Muscle layer of colon (tissue), 2 donors: ENCODE measurements at regions not wholly inside any gene's neighbourhood (a gene's known extent, or its start where the extent isn't known, plus 50 kb on each side); places are given as distances from the start of the nearest gene placed in this dataset.

Experiments
- H3K27ac ChIP-seq: one replicate; pipeline ENCODE4 v1.7.0; 2013; ENCODE audit warnings: low read depth, mild to moderate bottlenecking, low read length, moderate library complexity
- H3K27me3 ChIP-seq, 2 donors: one replicate each; pipeline ENCODE4 v1.7.0; 2013; ENCODE audit warnings: low read length in 2 of 2, mild to moderate bottlenecking in 2 of 2; ENCODE audit not compliant: insufficient read depth in 2 of 2, control insufficient read depth in 1 of 2
- H3K36me3 ChIP-seq: one replicate; pipeline ENCODE4 v1.7.0; 2013; ENCODE audit warnings: mild to moderate bottlenecking, low read length; ENCODE audit not compliant: insufficient read depth
- H3K4me1 ChIP-seq: one replicate; pipeline ENCODE4 v1.7.0; 2013; ENCODE audit warnings: mild to moderate bottlenecking, low read length; ENCODE audit not compliant: insufficient read depth
- H3K4me3 ChIP-seq, 2 donors: one replicate each; pipeline ENCODE4 v1.7.0; 2013; ENCODE audit warnings: low read length in 2 of 2, low read depth in 1 of 2, mild to moderate bottlenecking in 1 of 2, moderate library complexity in 1 of 2
- H3K9ac ChIP-seq: one replicate; pipeline ENCODE4 v1.7.0; 2013; ENCODE audit warnings: low read length
- H3K9me3 ChIP-seq: one replicate; pipeline ENCODE4 v1.7.0; 2013; ENCODE audit warnings: mild to moderate bottlenecking, low read length
- donor health status: abdominal sarcoma.
- donor health status: Adenocarcinoma of cecum.

DNA sequence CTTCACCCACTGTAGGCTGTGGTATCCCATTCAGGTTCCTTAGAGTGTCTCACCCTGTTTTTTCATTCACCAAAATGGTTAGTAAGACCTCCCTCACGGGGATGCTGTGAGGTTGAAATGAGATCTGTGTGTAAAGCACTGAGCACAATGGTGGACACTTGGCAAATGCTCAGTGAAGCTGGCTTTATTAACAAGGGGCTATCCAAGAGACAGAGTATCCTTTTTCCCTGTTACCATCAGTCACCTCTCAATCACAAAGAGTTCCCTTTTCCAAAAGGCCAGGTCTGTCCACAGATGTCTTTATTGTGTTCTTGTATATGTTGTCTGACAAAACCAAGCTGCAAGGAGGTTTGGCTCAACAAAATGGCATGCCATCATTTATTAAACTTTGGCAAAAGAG is 138.9 kb upstream of the RARB start:
- no peaks in the 10 kb centered on the region for H3K36me3 ChIP-seq
- no peaks in the 10 kb centered on the region for H3K9me3 ChIP-seq

DNA sequence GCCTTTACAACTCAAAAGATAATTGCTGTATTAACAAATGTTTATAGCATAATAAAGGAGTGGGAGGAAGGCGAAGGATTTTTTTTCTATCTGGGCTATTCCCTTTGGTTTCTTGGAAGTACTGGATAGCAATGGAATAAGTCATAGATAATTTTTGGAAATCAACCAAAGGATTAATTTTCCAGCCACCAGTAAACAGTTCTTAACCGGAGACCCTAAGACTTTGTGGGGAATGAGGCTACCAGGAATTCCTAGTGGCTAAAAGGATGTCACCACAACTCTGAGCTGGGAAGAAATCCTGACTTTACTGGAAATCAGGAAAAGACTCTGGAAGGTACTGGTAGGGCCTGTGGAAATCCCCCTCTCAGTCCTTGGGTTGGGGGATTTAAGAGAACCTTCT is 138.4 kb upstream of the RARB start:
- H3K9ac ChIP-seq = no peak overlapping the region
- H3K27me3 ChIP-seq = no peaks in the 10 kb centered on the region
- no peak overlapping the region for H3K4me3 ChIP-seq
- peaks cover 9% of the 10 kb centered on the region for H3K4me1 ChIP-seq
- no peak overlapping the region for H3K27ac ChIP-seq
- no peaks in the 10 kb centered on the region for H3K36me3 ChIP-seq
- no peaks in the 10 kb centered on the region for H3K9me3 ChIP-seq

More for the DNA sequence above, 138.9 kb upstream of the RARB start:
- H3K27me3 ChIP-seq = no peaks in the 10 kb centered on the region
- no peak overlapping the region for H3K4me3 ChIP-seq
- peaks cover 9% of the 10 kb centered on the region for H3K4me1 ChIP-seq
- H3K9ac ChIP-seq = no peak overlapping the region
- H3K27ac ChIP-seq = no peak overlapping the region

DNA sequence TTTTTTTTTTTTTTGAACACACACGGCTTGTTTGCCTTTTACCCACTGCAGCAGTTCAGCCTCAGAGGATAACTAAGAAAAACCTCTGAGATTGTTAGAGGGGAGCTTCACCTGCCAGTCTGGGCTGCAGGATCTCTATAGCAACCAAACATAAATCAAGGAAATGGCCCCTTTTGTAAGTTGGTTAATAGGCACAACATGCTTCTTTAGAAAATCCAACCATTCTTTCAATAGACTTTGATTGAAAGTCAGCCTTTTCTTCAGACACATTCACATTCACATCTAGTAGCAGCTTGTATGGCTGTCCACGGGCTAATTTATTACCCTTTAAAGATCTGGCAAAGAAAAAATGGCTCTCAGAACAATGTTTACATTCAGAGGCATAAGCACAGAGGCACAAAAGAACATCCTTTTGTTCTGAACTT is 136.6 kb upstream of the RARB start:
- Histone ChIP-seq H3K4me1 (peaks cover 9% of the 10 kb centered on the region), H3K36me3 (no peaks in the 10 kb centered on the region), H3K27ac (no peak overlapping the region), H3K9me3 (no peaks in the 10 kb centered on the region), H3K9ac (no peak overlapping the region), H3K27me3 (no peaks in the 10 kb centered on the region), H3K4me3 (no peak overlapping the region)

DNA sequence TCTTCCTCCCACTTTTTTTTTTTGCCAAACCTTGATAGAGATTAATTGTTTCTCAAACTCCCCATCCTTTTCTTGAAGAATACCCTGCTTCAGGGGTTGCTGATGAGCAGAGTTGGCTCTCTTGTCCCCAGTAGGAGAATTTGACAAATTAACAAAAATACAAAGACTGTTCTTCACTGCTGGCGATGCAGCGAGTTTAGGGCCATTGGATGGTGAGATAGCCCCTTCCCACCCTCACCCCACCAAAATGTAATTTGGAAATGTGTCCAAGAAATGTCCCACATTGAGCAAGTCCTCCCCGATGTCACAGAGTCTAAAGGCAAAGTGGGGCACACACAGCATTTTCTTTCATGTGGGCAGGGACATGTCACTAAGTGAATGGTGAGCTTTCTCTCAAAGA is 136.0 kb upstream of the RARB start:
- Histone ChIP-seq H3K36me3 (no peaks in the 10 kb centered on the region), H3K27ac (no peak overlapping the region), H3K9me3 (no peaks in the 10 kb centered on the region), H3K27me3 (no peaks in the 10 kb centered on the region), H3K4me1 (peaks cover 9% of the 10 kb centered on the region), H3K4me3 (no peak overlapping the region), H3K9ac (no peak overlapping the region)

DNA sequence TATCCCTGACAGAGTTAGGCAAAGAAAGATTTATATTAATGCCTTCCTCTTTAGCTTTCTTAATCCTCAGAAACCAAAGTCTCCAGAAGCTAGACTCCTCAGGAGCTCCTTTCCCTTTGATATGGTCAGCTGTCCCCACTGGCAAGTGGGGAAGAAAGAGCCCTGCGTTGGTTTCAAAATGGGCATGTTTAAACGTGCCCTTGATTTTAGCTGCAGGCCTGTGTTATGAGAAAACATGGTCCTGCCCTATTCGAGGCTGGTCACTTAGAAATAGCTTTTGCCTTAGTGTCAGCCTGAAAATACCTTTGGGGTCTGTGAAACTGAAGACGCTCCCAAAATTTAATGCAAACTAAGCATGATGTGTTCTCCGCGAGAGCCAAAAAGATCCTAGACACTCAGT is 135.5 kb upstream of the RARB start:
- H3K27me3 ChIP-seq = no peaks in the 10 kb centered on the region
- no peak overlapping the region for H3K9ac ChIP-seq
- H3K4me3 ChIP-seq = no peak overlapping the region
- no peak overlapping the region for H3K27ac ChIP-seq
- no peaks in the 10 kb centered on the region for H3K36me3 ChIP-seq
- H3K4me1 ChIP-seq = peaks cover 9% of the 10 kb centered on the region
- no peaks in the 10 kb centered on the region for H3K9me3 ChIP-seq

DNA sequence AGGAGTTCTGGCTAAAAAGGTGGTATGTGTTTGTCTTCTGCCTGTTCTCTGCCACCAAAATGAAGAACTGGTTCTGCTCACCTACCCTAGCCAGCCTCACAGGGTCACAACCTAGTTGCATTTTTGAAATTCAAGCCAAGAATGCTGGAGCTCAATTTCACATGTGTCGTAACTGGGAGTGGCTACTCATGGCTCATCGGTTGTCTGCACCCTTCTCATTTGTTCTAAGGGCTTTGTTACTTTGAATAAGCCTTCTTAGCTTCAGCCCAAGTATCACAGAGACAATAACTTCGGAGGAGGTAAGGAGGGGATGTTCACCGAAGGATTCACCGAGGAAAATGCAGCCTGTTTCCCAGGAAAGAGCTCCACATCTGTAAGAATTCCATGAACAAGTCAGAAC is 134.3 kb upstream of the RARB start:
- H3K9ac ChIP-seq = no peak overlapping the region
- H3K27me3 ChIP-seq = no peaks in the 10 kb centered on the region
- no peak overlapping the region for H3K27ac ChIP-seq
- H3K4me1 ChIP-seq = peaks cover 9% of the 10 kb centered on the region
- H3K9me3 ChIP-seq = no peaks in the 10 kb centered on the region
- H3K4me3 ChIP-seq = no peak overlapping the region
- no peaks in the 10 kb centered on the region for H3K36me3 ChIP-seq

DNA sequence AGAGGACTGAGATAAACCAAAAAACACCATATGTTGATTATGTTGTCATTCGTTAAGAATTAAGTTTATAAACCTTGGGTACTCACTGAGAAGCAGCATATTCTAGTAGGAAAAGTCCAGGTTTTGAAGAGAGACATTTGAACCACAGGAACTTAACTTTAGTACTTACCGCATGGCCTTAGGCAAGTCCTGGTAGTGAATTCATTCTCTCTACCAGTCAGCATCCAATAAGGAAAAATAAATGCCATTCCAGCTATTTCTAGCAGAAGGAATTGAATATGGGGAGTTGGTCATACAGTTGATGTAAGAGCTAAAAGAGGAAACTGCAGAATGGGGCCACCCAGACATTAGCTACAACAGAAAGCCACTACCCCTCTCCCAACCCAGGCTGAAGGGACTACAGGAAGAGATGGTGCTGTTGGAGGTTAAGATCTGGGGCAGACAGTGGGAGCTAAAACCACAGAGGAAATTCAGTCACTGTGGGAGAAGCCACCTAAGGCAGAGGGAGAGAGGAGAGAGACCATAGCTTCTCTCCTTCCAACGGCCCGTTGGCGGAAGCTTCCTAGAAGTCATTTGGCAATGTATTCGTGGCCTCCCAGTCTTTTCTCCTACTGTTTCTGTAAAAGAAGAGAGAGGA is 133.8 kb upstream of the RARB start:
- Histone ChIP-seq H3K9ac (no peak overlapping the region), H3K4me1 (peaks cover 9% of the 10 kb centered on the region), H3K27me3 (no peaks in the 10 kb centered on the region), H3K36me3 (no peaks in the 10 kb centered on the region), H3K27ac (no peak overlapping the region), H3K4me3 (no peak overlapping the region), H3K9me3 (no peaks in the 10 kb centered on the region)

DNA sequence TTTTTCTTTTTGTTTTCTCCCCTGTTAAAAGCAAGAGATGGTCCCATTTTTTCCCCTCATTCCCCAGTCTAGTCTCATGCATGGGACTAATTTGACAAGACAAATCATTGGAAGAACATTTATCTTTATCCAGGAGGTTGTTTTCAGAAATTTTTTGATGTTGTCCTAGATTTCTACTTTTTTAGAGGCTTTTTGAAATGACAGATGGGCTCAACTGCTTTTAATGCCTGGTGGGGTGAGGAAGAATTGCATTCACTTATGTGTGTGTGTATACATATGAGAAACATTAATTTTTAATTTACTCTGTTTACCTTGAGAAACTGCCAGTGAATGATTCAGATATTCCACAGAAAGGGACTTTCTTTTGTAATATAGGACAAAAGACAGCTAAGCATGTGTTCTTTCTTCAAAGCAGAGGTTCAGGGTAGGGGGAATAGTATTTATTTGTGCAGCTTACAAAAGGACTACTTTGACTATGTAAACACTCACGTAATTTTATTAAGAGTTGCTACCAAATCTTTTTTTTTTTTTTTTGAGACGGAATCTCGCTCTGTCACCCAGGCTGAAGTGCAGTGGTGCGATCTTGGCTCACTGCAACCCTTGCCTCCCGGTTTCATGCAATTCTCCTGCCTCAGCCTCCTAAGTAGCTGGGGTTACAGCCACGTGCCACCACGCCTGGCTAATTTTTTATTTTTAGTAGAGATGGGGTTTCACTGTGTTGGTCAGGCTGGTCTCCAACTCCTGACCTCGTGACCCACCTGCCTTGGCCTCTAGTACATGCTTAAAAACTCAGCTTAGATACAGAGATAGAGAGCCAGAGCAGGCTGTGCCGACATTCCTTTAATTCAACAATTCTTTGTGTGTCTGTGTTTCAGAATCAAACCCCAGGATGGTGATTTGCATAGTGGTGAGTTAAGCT is 130.1 kb upstream of the RARB start:
- no peak overlapping the region for H3K9ac ChIP-seq
- H3K4me3 ChIP-seq = no peak overlapping the region
- H3K36me3 ChIP-seq = no peaks in the 10 kb centered on the region
- H3K27me3 ChIP-seq = no peaks in the 10 kb centered on the region
- no peaks in the 10 kb centered on the region for H3K4me1 ChIP-seq
- H3K27ac ChIP-seq = no peak overlapping the region
- H3K9me3 ChIP-seq = no peaks in the 10 kb centered on the region

DNA sequence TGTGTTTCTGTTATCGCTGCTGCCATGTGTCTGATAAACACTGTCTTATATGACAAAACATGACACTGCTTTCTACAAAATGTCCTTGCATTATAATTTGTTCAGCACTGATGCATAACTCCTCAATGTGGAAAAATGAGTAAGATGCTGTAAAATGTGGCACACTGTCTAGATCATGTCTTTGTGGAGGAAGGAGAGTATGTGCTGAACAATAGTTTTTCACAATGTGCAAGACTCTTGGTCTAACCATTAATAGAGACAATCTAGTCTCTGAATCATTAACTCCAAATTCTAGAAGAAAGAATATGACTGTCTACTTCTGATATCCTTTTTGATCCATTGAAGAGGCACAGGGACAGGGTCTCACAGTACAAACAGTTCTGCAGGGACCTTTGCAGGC is 127.9 kb upstream of the RARB start:
- no peak overlapping the region for H3K9ac ChIP-seq
- H3K4me3 ChIP-seq = no peak overlapping the region
- no peaks in the 10 kb centered on the region for H3K27me3 ChIP-seq
- no peaks in the 10 kb centered on the region for H3K36me3 ChIP-seq
- H3K4me1 ChIP-seq = no peaks in the 10 kb centered on the region
- no peak overlapping the region for H3K27ac ChIP-seq
- H3K9me3 ChIP-seq = no peaks in the 10 kb centered on the region

DNA sequence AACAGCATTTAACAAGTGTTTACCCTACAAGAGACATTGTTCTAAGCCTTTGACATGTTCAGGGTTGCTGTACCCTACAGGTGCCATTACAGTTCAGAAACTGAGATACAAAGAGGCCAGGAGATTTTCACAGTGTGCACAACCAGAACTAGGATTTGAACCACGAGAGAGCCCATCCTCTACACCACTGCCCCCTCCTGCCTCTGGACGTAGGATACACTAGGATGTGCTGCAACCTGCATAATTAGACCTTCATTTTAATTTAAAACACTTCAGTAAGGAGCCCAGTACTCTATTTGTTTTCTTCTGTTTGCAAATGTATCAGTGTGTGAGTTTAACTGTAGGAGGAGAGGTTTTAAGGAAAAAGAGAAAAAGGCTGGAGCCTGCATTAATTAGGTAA is 123.1 kb upstream of the RARB start:
- no peaks in the 10 kb centered on the region for H3K4me1 ChIP-seq
- H3K4me3 ChIP-seq = no peak overlapping the region
- no peaks in the 10 kb centered on the region for H3K36me3 ChIP-seq
- H3K9me3 ChIP-seq = no peaks in the 10 kb centered on the region
- no peaks in the 10 kb centered on the region for H3K27me3 ChIP-seq
- no peak overlapping the region for H3K27ac ChIP-seq
- no peak overlapping the region for H3K9ac ChIP-seq

DNA sequence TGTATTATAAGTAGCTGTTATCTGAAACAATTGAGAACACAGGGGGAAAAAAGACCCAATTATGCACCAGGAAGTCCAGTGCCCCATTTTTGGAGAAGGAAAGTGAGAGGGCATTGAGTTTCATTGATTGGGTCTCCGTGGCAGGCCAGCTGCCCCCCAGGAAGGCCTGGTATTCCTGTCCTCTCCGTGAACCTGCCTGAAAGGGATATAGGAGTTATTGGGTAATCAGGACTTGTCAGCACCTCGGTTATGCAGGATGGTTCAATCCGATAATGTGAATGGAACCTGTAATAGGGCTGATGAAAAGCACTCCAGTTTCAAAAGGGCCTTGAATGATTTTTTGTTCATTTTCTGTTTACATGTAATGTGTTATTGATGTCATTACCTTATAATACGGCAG is 122.0 kb upstream of the RARB start:
- Histone ChIP-seq H3K27me3 (no peaks in the 10 kb centered on the region), H3K9me3 (no peaks in the 10 kb centered on the region), H3K4me1 (no peaks in the 10 kb centered on the region), H3K36me3 (no peaks in the 10 kb centered on the region), H3K4me3 (no peak overlapping the region), H3K27ac (no peak overlapping the region), H3K9ac (no peak overlapping the region)

DNA sequence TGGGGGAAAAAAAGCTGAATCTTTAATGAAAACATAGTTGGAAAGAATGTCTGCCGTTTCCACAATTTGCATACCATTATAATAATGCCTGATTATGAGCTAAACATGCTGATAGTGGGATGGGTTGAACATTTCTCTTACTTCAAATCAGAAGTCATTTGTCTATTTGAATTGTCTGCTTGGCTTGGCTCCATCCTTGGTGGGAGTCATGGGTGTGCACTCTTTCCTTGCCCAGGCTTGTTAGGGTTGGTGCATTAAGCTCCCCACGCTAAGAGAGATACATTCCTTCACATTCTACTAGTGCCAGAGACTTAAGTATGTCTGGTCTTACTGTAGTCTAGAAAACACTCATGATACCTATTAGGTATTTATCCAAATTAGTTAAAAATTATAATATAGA is 121.4 kb upstream of the RARB start:
- H3K9ac ChIP-seq = no peak overlapping the region
- H3K4me1 ChIP-seq = no peaks in the 10 kb centered on the region
- H3K4me3 ChIP-seq = no peak overlapping the region
- H3K9me3 ChIP-seq = no peaks in the 10 kb centered on the region
- no peaks in the 10 kb centered on the region for H3K36me3 ChIP-seq
- H3K27ac ChIP-seq = no peak overlapping the region
- no peaks in the 10 kb centered on the region for H3K27me3 ChIP-seq
